Natural killer cell (primary cell): ENCODE measurements at regions not wholly inside any gene's neighbourhood (a gene's known extent, or its start where the extent isn't known, plus 50 kb on each side); places are given as distances from the start of the nearest gene placed in this dataset.

Source experiments
- ATAC-seq, 3 donors: fragments of 150-1000 bp in 2 of 3; fragments of 200-7000 bp in 1 of 3; cut with Tn5 transposase; 1 replicate in 1 of 3; 2 replicates in 2 of 3; pipeline ENCODE4 v1.10.0; 2021; ENCODE audit warnings: mild to moderate bottlenecking in 2 of 3, moderate library complexity in 2 of 3
- DNase-seq, 2 donors: peaks; one replicate each; pipeline versions ENCODE4 v3.0.0 to v3.0.0-alpha.2; 2013 to 2021; ENCODE audit warnings: mixed read lengths in 1 of 2
- H3K27ac ChIP-seq: one replicate; pipeline ENCODE4 v1.5.1; 2013; ENCODE audit warnings: mild to moderate bottlenecking, low read length
- H3K27me3 ChIP-seq: one replicate; pipeline ENCODE4 v1.6.1; 2013; ENCODE audit warnings: low read length; ENCODE audit not compliant: control insufficient read depth, insufficient read depth
- H3K36me3 ChIP-seq: one replicate; pipeline ENCODE4 v1.6.1; 2013; ENCODE audit warnings: low read length; ENCODE audit not compliant: control insufficient read depth, insufficient read depth
- H3K4me1 ChIP-seq: one replicate; pipeline ENCODE4 v1.6.1; 2013; ENCODE audit warnings: low read length; ENCODE audit not compliant: control insufficient read depth, insufficient read depth
- H3K4me3 ChIP-seq: one replicate; pipeline ENCODE4 v1.5.1; 2013; ENCODE audit warnings: low read length
- H3K9me3 ChIP-seq: one replicate; pipeline ENCODE4 v1.6.1; 2013; ENCODE audit warnings: low read length; ENCODE audit not compliant: control insufficient read depth, insufficient read depth
- H3K27ac Mint-ChIP-seq, 2 donors: one replicate each; pipeline ENCODE4 v1.8.0; 2022; ENCODE audit warnings: mild to moderate bottlenecking in 2 of 2, mixed read lengths in 2 of 2, moderate library complexity in 1 of 2
- H3K27me3 Mint-ChIP-seq, 2 donors: one replicate each; pipeline ENCODE4 v1.8.0; 2022; ENCODE audit warnings: low read depth in 2 of 2, mixed read lengths in 2 of 2
- H3K36me3 Mint-ChIP-seq: one replicate; pipeline ENCODE4 v1.8.0; 2022; ENCODE audit warnings: mixed read lengths
- H3K4me1 Mint-ChIP-seq, 2 donors: one replicate each; pipeline ENCODE4 v1.8.0; 2022; ENCODE audit warnings: mixed read lengths in 2 of 2
- H3K4me3 Mint-ChIP-seq: one replicate; pipeline ENCODE4 v1.8.0; 2022; ENCODE audit warnings: mild to moderate bottlenecking, moderate library complexity, mixed read lengths
- H3K9me3 Mint-ChIP-seq, 2 donors: one replicate each; pipeline ENCODE4 v1.8.0; 2022; ENCODE audit warnings: mixed read lengths in 2 of 2
- CTCF ChIP-seq: fragments of 200-600 bp; IDR thresholded peaks from one replicate; pipeline ENCODE4 v1.8.0; 2022; ENCODE audit warnings: antibody characterized with exemption
- WGBS: methylation state at CpG from one replicate; pipeline ENCODE4 v1.1.7; 2013; ENCODE audit warnings: missing lambda C conversion rate; ENCODE audit not compliant: insufficient coverage; 5-methylcytosine and 5-hydroxymethylcytosine counted together
- intact Hi-C: fragments of 100-400 bp; cut with micrococcal nuclease; formaldehyde crosslinking; loops from one replicate; pipeline ENCODE4 v1.14.2; 2022

- H3K4me1 ChIP-seq: no peaks in the 10 kb centered on the region
- H3K4me3 Mint-ChIP-seq: no peak overlapping the region
- H3K9me3 Mint-ChIP-seq: peaks cover 0 to 4% of the 10 kb centered on the region in 2 donors
- DNase-seq (no peak), ATAC-seq (no peak)
- H3K36me3 Mint-ChIP-seq: no peaks in the 10 kb centered on the region
- intact Hi-C loops: no loop called here
- no peaks in the 10 kb centered on the region for H3K27me3 ChIP-seq
- H3K27ac ChIP-seq: no peak overlapping the region
- peaks cover 0 to 2% of the 10 kb centered on the region in 2 donors for H3K27me3 Mint-ChIP-seq
- H3K27ac Mint-ChIP-seq: no peak overlapping the region
- no peak for TF ChIP-seq CTCF
- H3K4me1 Mint-ChIP-seq: no peaks in the 10 kb centered on the region
- H3K4me3 ChIP-seq: no peak overlapping the region
- WGBS: 9% methylated on average over 1 of the region's 1 CpG
- H3K36me3 ChIP-seq: no peaks in the 10 kb centered on the region
- H3K9me3 ChIP-seq: no peaks in the 10 kb centered on the region
Observed at GRCh38 chr4:138674209-138674608, 341.4 kb upstream of the NOCT start.

GRCh38 chr4:138673053-138673452 is 342.5 kb upstream of the NOCT start:
- 72% methylated on average over 10 of the region's 10 CpGs for WGBS
- H3K4me1 ChIP-seq: no peaks in the 10 kb centered on the region
- no peak for DNase-seq
- no peak for TF ChIP-seq CTCF
- H3K27me3 ChIP-seq: no peaks in the 10 kb centered on the region
- Mint-ChIP-seq H3K9me3 (peaks cover 0 to 4% of the 10 kb centered on the region in 2 donors), H3K4me1 (no peaks in the 10 kb centered on the region), H3K27ac (no peak overlapping the region), H3K27me3 (peaks cover 0 to 2% of the 10 kb centered on the region in 2 donors), H3K36me3 (no peaks in the 10 kb centered on the region), H3K4me3 (no peak overlapping the region)
- intact Hi-C loops: no loop called here
- no peaks in the 10 kb centered on the region for H3K9me3 ChIP-seq
- ATAC-seq: no peak
- H3K36me3 ChIP-seq: no peaks in the 10 kb centered on the region
- H3K27ac ChIP-seq: no peak overlapping the region
- no peak overlapping the region for H3K4me3 ChIP-seq

GRCh38 chr4:138672393-138672976 is 343.1 kb upstream of the NOCT start:
- no peaks in the 10 kb centered on the region for H3K4me1 Mint-ChIP-seq
- WGBS: 84% methylated on average over 9 of the region's 9 CpGs
- H3K9me3 Mint-ChIP-seq: peaks cover 0 to 4% of the 10 kb centered on the region in 2 donors
- Histone ChIP-seq H3K27me3 (no peaks in the 10 kb centered on the region), H3K9me3 (no peaks in the 10 kb centered on the region), H3K36me3 (no peaks in the 10 kb centered on the region), H3K27ac (no peak overlapping the region), H3K4me1 (no peaks in the 10 kb centered on the region), H3K4me3 (no peak overlapping the region)
- intact Hi-C loops: no loop called here
- no peak overlapping the region for H3K27ac Mint-ChIP-seq
- ATAC-seq (no peak), DNase-seq (no peak)
- TF ChIP-seq CTCF: no peak
- peaks cover 0 to 2% of the 10 kb centered on the region in 2 donors for H3K27me3 Mint-ChIP-seq
- H3K36me3 Mint-ChIP-seq: no peaks in the 10 kb centered on the region
- H3K4me3 Mint-ChIP-seq: no peak overlapping the region

GRCh38 chr4:138671606-138672084 is 343.9 kb upstream of the NOCT start:
- Histone ChIP-seq H3K9me3 (no peaks in the 10 kb centered on the region), H3K36me3 (no peaks in the 10 kb centered on the region), H3K27ac (no peak overlapping the region), H3K4me1 (no peaks in the 10 kb centered on the region), H3K27me3 (no peaks in the 10 kb centered on the region), H3K4me3 (no peak overlapping the region)
- H3K27me3 Mint-ChIP-seq: peaks cover 0 to 2% of the 10 kb centered on the region in 2 donors
- no peaks in the 10 kb centered on the region for H3K36me3 Mint-ChIP-seq
- WGBS: 83% methylated on average over 3 of the region's 3 CpGs
- peaks cover 0 to 4% of the 10 kb centered on the region in 2 donors for H3K9me3 Mint-ChIP-seq
- no peak for ATAC-seq
- TF ChIP-seq CTCF: no peak
- H3K4me1 Mint-ChIP-seq: no peaks in the 10 kb centered on the region
- DNase-seq: no peak
- no peak overlapping the region for H3K27ac Mint-ChIP-seq
- H3K4me3 Mint-ChIP-seq: no peak overlapping the region
- intact Hi-C loops: no loop called here
